ENCODE measurements at regions not wholly inside any gene's neighbourhood (a gene's known extent, or its start where the extent isn't known, plus 50 kb on each side); places are given as distances from the start of the nearest gene placed in this dataset.
"Not testable (repeated sequence)": the region's sequence is repeated elsewhere in the genome, so short reads cannot be mapped to it uniquely, and the experiment has no call there.

DNA sequence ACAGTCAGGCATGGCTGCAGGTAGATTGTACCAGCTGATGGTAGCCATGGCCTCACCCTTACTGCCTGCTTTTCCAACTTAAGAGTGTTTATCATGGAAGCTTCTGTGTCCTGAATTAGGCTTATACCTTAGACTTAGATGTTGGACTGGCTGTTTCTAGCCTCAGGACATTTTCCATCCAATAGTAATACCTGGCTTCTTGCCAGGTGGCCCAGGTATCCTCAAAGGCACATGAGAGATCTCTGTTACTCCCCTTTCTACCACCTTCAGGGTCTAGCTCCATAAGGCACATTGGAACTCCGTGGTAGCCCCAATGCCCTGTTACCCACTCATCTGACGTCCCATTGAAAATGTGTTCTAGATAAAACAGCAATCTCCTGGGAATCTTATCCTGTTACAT, 407.5 kb downstream of the SPRY2 start:
- Histone ChIP-seq H3K4me1 (ENCODE audit: control insufficient read depth, insufficient read depth, low read length) (no peaks in the 10 kb centered on the region), H3K4me3 (ENCODE audit: low read length) (no peak overlapping the region), H3K27me3 (ENCODE audit: control insufficient read depth, insufficient read depth) (no peaks in the 10 kb centered on the region), H3K9me3 (ENCODE audit: control insufficient read depth, low read length) (no peaks in the 10 kb centered on the region), H3K27ac (ENCODE audit: low read length) (no peak overlapping the region)
- DNase-seq (no peak), ATAC-seq (no peak)
- intact Hi-C loops (cut with DNase I) = no loop called here
- WGBS = 70% methylated on average over 2 of the region's 2 CpGs

DNA sequence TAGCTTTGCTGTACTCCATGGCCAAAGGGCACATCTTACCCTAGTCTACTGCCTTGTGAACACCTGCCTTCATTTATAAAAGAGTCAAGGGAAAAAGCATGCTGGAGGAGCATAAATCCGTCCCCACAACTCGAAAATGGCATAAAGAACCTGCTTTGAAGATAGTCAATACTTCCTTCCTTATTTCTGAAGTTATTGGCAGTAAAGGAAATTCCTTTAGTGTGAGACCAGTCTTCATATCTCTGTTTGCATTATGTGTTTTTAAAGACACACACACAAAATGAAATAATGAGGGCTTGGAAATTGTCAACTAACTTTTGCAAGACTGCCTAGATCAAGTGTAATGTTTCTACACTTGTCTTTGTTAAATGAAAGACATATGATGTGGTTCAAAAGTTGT, 408.4 kb downstream of the SPRY2 start:
- no peak overlapping the region for H3K27ac ChIP-seq (ENCODE audit: low read length)
- DNase-seq (no peak), ATAC-seq (no peak)
- 39% methylated on average over 2 of the region's 2 CpGs for WGBS
- intact Hi-C loops (cut with DNase I) = no loop called here
- H3K4me1 ChIP-seq (ENCODE audit: control insufficient read depth, insufficient read depth, low read length) = no peaks in the 10 kb centered on the region
- H3K27me3 ChIP-seq (ENCODE audit: control insufficient read depth, insufficient read depth) = no peaks in the 10 kb centered on the region
- H3K4me3 ChIP-seq (ENCODE audit: low read length) = no peak overlapping the region
- no peaks in the 10 kb centered on the region for H3K9me3 ChIP-seq (ENCODE audit: control insufficient read depth, low read length)

DNA sequence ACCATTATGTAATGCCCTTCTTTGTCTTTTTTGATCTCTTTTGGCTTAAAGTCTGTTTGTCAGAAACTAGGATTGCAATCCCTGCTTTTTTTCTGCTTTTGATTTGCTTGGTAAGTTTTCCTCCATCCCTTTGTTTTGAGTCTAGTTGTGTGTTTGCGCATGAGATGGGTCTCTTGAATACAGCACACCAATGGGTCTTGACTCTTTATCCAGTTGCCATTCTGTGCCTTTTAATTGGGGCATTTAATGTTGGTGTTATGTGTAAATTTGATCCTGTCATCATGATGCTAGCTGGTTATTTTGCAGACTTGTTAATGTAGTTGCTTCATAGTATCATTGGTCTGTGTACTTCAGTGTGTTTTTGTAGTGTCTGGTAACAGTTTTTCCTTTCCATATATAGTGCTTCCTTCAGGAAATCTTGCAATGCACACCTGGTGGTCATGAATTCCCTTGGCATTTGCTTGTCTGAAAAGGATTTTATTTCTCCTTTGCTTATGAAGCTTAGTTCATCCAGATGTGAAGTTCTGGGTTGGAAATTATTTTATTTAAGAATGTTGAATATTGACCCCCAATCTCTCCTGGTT, 416.9 kb downstream of the SPRY2 start:
- ATAC-seq; H3K27ac ChIP-seq (ENCODE audit: low read length); H3K27me3 ChIP-seq (ENCODE audit: control insufficient read depth, insufficient read depth); DNase-seq; H3K4me1 ChIP-seq (ENCODE audit: control insufficient read depth, insufficient read depth, low read length); H3K4me3 ChIP-seq (ENCODE audit: low read length); intact Hi-C loops (cut with DNase I); H3K9me3 ChIP-seq (ENCODE audit: control insufficient read depth, low read length): not testable (repeated sequence)
- 95% methylated on average over 1 of the region's 1 CpG for WGBS

DNA sequence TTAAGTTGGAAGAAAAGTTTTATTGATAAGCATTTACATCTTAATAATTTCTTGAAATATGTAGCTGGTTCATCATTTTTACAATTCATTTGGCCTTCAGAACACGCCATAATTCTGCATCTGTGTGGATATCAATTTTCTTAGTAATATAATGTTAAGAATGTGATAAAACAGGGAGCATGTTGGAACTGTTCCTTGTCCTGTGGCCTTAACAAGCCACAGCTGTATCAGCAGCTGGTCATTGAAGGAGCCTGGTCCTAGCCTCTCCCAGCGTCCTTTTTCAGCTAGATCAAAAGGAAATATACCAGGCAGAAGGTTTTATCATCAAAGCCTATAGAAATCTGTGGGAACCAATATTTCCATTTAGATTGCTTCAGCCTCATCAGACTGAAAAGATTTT, 421.8 kb downstream of the SPRY2 start:
- intact Hi-C loops (cut with DNase I) = no loop called here
- ATAC-seq (no peak), DNase-seq (no peak)
- H3K27me3 ChIP-seq (ENCODE audit: control insufficient read depth, insufficient read depth) = no peaks in the 10 kb centered on the region
- H3K4me1 ChIP-seq (ENCODE audit: control insufficient read depth, insufficient read depth, low read length) = no peaks in the 10 kb centered on the region
- WGBS = 53% methylated on average over 2 of the region's 2 CpGs
- no peaks in the 10 kb centered on the region for H3K9me3 ChIP-seq (ENCODE audit: control insufficient read depth, low read length)
- no peak overlapping the region for H3K27ac ChIP-seq (ENCODE audit: low read length)
- H3K4me3 ChIP-seq (ENCODE audit: low read length) = no peak overlapping the region

DNA sequence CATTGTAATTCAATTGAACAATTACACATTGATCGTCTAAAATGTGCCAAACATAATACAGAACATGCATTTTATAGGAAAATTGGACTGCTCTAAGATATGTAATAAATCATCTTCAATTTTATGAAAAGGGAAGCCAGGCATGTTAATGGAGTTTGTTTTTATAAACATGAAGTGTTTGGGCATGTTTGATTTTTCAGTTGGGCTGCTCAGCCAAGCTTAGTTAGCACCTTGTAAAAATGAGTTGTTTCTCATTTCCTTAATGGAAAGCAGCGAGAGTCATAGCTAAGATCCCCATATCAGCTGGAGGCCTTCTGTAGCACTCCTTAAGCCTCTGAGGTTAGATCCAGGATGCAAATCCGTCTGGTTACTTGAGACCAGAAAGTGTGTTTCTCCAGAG, 422.3 kb downstream of the SPRY2 start:
- intact Hi-C loops (cut with DNase I) = no loop called here
- ATAC-seq = no peak
- no peak overlapping the region for H3K27ac ChIP-seq (ENCODE audit: low read length)
- no peaks in the 10 kb centered on the region for H3K4me1 ChIP-seq (ENCODE audit: control insufficient read depth, insufficient read depth, low read length)
- no peak overlapping the region for H3K4me3 ChIP-seq (ENCODE audit: low read length)
- H3K27me3 ChIP-seq (ENCODE audit: control insufficient read depth, insufficient read depth) = no peaks in the 10 kb centered on the region
- H3K9me3 ChIP-seq (ENCODE audit: control insufficient read depth, low read length) = no peaks in the 10 kb centered on the region
- DNase-seq = no peak
- WGBS = 59% methylated on average over 3 of the region's 3 CpGs

DNA sequence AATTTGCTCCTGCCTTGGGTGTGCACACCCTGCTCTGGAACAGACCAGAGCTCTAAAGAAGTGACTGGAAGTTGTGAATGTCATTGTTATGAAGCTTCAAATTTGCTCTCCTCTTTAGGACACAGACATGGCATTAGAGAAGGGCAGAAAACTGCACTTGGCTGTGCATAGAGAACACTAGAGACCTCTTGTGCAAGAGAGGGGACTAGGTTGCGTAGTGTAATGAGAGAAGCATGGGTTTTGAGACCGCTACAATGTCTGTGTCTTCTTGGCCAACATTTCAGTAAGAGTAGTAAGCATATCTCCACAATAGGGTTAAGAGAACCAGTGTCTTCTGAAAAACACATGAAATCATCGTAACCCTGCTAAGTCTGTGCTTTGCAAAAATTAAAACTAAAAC, 423.3 kb downstream of the SPRY2 start:
- 95% methylated on average over 3 of the region's 3 CpGs for WGBS

DNA sequence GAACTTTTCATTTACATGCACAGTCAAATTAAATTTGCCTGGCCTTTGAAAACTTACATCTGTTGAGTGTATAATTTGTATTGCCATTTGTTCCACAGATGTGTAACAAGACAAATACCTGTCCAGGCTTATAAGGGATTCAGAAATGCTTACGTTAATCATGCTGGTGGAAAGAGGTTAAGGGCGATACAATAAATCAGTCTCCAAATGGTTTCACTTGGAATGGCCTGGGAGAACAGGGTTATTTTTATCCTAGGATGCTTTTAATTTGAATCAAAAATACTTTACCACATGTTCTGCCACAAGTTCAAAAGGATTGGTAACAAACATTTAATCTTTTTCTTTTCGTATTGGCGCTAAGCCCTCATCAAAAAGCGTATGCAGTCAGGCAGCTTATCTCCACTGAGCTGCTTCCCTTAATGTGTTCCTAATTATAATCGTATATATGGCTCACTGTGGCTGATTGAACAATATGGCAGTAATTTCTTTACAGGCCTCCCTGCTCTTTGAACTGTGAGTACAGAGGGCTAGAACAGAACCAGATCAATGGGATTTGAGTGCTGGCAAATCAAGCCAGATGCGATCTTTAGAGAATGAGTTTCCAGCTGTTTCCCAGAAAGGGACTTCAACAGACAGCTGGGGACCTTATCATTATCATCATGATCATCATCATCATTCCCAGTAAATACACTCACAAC, 425.7 kb downstream of the SPRY2 start:
- Histone ChIP-seq H3K27me3 (ENCODE audit: control insufficient read depth, insufficient read depth) (no peaks in the 10 kb centered on the region), H3K9me3 (ENCODE audit: control insufficient read depth, low read length) (no peaks in the 10 kb centered on the region), H3K4me3 (ENCODE audit: low read length) (no peak overlapping the region), H3K4me1 (ENCODE audit: control insufficient read depth, insufficient read depth, low read length) (no peaks in the 10 kb centered on the region), H3K27ac (ENCODE audit: low read length) (no peak overlapping the region)
- intact Hi-C loops (cut with DNase I) = no loop called here
- no peak for ATAC-seq
- no peak for DNase-seq
- 61% methylated on average over 7 of the region's 7 CpGs for WGBS

More for the DNA sequence above, 423.3 kb downstream of the SPRY2 start:
- Histone ChIP-seq H3K27me3 (ENCODE audit: control insufficient read depth, insufficient read depth) (no peaks in the 10 kb centered on the region), H3K4me1 (ENCODE audit: control insufficient read depth, insufficient read depth, low read length) (no peaks in the 10 kb centered on the region), H3K4me3 (ENCODE audit: low read length) (no peak overlapping the region), H3K9me3 (ENCODE audit: control insufficient read depth, low read length) (no peaks in the 10 kb centered on the region), H3K27ac (ENCODE audit: low read length) (no peak overlapping the region)
- no peak for ATAC-seq
- intact Hi-C loops (cut with DNase I) = no loop called here
- no peak for DNase-seq

DNA sequence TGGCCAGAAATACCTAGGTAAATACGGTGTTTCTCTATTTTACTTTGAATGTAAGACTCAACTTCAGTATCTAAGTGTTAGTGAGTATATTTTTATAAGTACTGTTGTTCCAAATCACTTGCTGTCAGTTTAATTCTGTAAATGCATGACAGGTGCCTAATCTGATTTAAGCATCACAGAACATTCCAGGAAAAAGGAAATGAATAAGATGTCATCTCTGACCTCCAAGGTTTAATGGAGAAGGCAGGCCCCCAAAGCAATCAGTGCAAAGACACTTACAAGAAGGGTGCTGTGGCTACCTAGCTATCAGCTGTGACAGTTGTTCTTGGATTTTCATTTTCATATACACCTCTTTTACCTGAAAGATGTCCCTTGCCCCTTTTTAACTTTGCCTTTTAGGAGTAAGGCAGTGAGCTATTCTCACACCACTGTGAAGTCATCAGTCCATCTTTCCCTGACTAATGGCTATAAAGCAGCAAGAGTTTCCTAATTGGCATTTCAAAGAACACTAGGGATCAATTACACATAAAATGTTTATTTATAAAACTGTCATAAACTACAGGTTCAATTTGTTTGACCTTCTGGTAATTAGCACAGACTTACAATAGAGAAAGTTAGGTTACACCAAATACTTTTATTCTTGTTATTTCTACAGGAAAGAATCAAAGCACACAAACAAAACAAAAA, 427.6 kb downstream of the SPRY2 start:
- WGBS = 88% methylated on average over 1 of the region's 1 CpG
- H3K27me3 ChIP-seq (ENCODE audit: control insufficient read depth, insufficient read depth) = no peaks in the 10 kb centered on the region
- DNase-seq (no peak), ATAC-seq (no peak)
- intact Hi-C loops (cut with DNase I) = no loop called here
- H3K9me3 ChIP-seq (ENCODE audit: control insufficient read depth, low read length) = no peaks in the 10 kb centered on the region
- H3K4me3 ChIP-seq (ENCODE audit: low read length) = no peak overlapping the region
- H3K4me1 ChIP-seq (ENCODE audit: control insufficient read depth, insufficient read depth, low read length) = no peaks in the 10 kb centered on the region
- H3K27ac ChIP-seq (ENCODE audit: low read length) = no peak overlapping the region

DNA sequence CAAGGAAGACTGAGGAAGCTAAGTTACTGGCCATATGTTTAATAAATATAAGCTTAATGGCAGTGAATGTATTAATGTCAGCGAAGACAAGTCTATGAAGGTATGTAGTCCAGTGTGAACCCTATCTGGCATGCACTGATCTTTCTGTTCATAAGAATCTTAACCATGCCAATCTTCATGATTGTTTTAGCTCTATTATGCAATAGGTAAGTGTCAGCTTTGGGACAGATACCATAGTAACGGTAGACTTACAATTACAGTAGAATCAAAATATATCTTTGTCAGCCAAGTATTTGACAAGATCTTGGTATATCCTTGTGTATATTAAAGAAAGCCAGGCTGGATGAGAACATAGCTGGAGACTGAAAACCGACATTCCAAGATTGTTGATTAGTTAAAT, 428.5 kb downstream of the SPRY2 start:
- intact Hi-C loops (cut with DNase I) = no loop called here
- whole genome bisulfite sequencing = 69% methylated on average over 3 of the region's 3 CpGs
- no peak for ATAC-seq

DNA sequence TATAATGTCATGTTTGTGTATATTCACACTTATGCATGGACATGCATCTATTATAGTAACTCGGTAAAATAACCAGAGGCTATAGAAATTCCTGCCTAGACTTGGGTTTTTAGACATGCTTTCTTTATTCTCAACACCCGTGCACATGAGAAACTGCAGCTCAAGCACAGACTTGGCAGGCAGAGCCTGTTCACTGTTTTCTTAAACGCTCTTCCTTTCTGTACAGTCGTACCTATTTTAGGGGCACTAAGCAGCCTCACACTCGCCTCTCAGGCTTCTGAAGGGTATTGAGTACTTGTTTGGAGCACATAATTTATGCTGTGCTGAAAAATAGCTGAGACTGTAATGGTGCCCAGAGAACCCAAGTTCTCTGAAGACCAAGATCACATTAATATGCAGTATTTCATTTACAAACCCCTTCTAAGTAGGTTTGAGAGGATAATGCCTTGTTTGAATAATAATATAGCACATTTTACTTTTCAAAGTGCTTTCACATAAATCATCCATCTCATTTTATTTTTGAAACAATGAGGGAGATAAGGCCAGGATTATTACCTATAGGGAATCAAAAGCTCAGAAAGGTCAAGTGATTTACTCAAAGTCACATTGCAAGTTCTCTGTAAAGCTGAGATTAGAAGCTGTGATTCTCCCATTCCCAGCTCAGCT, 429.9 kb downstream of the SPRY2 start:
- DNase-seq (no peak), ATAC-seq (no peak)
- Histone ChIP-seq H3K27ac (ENCODE audit: low read length) (no peak overlapping the region), H3K4me3 (ENCODE audit: low read length) (no peak overlapping the region), H3K4me1 (ENCODE audit: control insufficient read depth, insufficient read depth, low read length) (no peaks in the 10 kb centered on the region), H3K9me3 (ENCODE audit: control insufficient read depth, low read length) (no peaks in the 10 kb centered on the region), H3K27me3 (ENCODE audit: control insufficient read depth, insufficient read depth) (no peaks in the 10 kb centered on the region)
- intact Hi-C loops (cut with DNase I) = no loop called here
- WGBS = 42% methylated on average over 5 of the region's 5 CpGs

More for the DNA sequence above, 428.5 kb downstream of the SPRY2 start:
- no peak for DNase-seq
- no peaks in the 10 kb centered on the region for H3K9me3 ChIP-seq (ENCODE audit: control insufficient read depth, low read length)
- no peaks in the 10 kb centered on the region for H3K27me3 ChIP-seq (ENCODE audit: control insufficient read depth, insufficient read depth)
- no peaks in the 10 kb centered on the region for H3K4me1 ChIP-seq (ENCODE audit: control insufficient read depth, insufficient read depth, low read length)
- H3K4me3 ChIP-seq (ENCODE audit: low read length) = no peak overlapping the region
- H3K27ac ChIP-seq (ENCODE audit: low read length) = no peak overlapping the region

DNA sequence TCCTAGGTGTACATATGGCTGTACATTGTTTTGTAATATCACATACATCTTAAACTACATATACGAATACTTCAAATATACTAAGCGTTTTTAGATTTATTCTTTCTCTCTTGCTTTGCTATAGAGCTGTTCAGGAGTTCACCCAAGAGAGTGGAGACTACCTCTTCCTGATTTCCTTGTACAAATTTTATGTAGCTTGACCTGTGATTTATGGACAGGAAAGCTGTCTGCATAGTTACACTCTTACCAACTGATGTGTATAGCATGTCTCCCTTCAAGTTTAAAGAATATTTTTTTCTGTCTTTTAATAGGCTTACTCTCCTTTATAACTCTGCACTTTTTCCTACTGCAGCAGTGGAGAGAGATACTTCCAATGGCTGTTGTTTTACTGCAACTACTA, 428.7 kb downstream of the NDFIP2 start:
- intact Hi-C loops (cut with DNase I) = no loop called here
- DNase-seq = no peak
- Histone ChIP-seq H3K27me3 (ENCODE audit: control insufficient read depth, insufficient read depth) (no peaks in the 10 kb centered on the region), H3K4me1 (ENCODE audit: control insufficient read depth, insufficient read depth, low read length) (no peaks in the 10 kb centered on the region), H3K27ac (ENCODE audit: low read length) (no peak overlapping the region), H3K9me3 (ENCODE audit: control insufficient read depth, low read length) (no peaks in the 10 kb centered on the region), H3K4me3 (ENCODE audit: low read length) (no peak overlapping the region)
- WGBS = 93% methylated on average over 2 of the region's 2 CpGs
- no peak for ATAC-seq
